ENCODE measurements at regions not wholly inside any gene's neighbourhood (a gene's known extent, or its start where the extent isn't known, plus 50 kb on each side); places are given as distances from the start of the nearest gene placed in this dataset.

DNA sequence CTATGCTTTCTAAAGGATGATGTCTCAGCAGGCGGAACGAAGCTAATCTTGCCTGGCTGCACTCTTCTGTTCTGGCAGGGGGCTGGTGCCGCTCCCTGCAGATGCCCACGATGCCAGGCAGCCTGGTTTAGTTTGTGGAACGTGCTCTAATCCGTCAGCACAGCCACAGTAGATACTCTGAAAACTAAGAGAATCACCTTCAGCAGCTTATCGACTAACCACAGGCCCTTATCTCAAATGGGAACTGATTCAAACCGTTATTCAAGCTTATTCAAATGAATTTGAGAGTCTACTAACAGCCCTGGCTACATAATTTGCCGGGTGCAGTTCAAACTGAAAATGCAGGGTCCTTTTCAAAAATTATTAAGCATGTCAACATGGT, 246.6 kb upstream of the ANKRD55 start:
- no peak for DNase-seq

DNA sequence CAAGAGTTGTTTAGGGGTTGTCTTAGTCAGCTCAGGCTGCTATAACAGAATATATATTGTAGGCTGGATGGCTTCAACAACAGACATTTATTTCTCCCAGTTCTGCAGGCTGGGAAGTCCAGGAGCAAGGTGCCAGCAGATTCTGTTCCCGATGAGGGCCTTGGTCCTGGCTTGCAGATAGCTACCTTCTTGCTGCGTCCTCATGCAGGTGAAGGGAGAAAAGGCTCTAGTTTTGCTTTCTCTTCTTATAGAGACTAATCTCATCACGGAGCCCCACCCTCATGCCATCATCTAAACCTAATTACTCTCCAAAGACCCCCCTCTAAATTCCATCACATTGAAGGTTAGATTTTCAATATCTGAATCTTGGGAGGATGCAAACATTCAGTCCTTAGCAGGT, 246.0 kb upstream of the ANKRD55 start:
- DNase-seq = no peak

DNA sequence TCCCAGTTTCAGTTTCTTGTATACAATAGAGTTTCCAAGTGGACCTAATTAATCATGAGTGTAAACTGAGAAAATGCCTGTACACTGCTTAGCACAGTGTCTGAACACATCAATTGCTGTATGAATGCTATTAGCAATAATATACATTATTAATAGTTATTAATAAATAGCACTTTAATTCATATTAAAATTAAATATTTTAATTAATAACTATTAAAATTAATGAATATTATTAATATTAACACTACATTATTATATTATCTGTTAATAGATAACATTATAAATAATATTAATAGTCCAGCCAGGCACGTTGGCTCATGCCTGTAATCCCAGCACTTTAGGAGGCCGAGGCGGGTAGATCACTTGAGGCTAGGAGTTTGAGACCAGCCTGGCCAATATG, 244.9 kb upstream of the ANKRD55 start:
- DNase-seq = no peak

DNA sequence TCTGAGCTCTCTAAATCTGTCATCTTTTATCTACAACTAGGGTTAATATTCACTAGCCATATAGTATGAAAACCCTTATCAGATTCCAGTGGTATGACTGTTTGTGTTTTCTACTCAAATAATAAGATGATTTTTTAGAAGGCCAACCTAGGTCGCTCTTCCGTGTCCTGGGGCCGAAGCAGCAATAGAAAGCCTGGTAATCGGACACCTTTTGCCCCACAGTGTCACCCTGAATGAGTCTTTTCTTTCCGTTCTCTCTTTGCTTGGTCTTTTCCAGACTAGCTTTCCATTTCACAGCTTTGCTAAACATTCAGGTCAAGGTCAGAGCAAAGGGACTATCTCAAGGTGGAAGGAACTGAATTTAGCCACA, 243.3 kb upstream of the ANKRD55 start:
- no peak for DNase-seq

DNA sequence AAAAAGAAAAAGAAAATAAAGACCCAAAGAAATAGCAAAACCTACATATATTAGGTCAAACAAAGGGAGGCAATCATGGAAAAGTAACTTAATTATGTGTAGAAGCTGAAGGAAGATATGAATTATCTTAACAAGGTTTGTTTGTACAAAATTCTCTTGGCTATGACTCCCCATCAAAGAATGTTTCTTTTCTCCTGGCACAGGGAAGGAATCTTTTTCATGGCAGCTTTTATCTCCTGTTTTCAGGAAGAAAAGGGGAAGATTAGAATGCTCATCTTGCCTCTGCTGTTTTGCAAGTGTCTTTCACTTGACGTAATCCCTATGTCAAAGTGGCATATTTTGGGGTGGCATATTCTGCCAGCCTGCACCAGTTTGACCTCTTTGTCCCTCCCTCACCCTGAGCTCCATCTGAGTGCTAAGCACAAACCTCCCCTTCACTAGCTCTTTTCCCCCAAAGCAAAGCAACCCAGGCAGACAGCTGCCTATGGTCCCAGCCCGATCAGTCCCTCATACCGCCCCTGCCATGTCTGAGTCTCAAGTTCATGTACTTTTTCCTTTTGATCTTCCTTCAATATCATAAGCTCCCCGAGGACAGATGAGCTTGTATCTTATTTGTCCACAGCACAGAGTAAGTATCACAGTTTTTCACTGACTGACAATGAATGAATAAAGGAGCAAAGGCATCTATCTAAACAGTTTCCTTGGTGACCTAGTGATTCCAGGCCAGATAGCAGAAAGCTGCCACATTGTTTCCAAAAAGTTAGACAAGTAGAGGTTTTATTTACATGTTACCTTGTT, 242.8 kb upstream of the ANKRD55 start:
- no peak for DNase-seq

DNA sequence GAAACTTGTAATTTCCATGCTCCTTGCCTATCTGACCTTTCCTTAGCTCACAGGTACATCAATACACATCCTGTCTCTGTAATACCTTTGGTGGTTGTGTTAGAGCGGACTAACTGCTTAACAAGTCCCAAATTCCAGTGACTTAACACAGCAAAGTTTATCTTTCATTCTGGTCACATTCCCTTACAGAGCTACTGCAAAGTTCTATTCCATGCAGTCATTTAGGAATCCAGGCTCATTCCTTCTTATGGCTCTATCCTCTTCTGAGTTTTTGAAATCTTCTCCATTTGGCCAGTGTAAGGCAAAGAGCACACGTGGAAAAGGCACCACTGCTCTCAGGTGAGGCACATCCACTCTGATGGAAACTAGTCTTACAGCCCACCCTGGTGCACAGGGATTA, 238.6 kb upstream of the ANKRD55 start:
- no peak for DNase-seq

DNA sequence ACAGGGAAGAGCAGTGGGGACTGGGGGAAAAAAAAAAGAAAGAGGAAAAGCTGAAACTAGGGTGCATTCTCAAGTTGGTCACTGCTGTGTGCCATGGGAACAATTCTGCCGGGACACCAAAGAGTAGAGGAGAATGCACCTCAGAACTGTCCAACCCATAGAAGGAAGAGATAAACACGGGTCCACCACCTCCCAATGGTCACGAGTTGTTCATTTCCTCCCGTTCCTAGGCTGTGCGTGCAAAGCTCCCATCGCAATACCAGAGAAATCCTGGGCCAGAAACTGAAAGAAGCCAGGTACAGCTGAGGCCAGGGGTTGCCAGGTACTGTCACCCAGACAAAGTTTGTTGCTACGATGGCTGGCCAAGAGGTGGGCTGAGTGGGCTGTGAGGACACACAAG, 236.9 kb upstream of the ANKRD55 start:
- DNase-seq = no peak

DNA sequence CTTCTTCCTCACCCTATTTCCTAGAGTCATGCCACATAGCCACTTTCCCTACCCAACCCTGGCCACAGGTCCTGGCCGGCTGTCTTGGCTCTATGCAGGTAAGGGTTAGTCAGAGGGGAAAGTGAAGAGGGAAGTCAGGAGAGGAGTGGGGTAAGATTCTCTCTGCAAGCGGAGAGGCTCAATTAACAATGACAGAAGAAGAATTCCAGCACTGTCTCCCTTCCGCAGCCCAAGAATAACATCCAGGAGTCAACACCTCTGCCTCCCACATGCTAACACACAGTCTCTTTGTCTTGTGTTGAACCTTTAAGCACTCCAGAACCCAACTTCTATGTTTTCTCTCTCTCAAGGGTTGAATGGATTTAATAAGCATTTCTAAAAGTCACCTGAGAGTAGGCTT, 235.1 kb upstream of the ANKRD55 start:
- DNase-seq = no peak

DNA sequence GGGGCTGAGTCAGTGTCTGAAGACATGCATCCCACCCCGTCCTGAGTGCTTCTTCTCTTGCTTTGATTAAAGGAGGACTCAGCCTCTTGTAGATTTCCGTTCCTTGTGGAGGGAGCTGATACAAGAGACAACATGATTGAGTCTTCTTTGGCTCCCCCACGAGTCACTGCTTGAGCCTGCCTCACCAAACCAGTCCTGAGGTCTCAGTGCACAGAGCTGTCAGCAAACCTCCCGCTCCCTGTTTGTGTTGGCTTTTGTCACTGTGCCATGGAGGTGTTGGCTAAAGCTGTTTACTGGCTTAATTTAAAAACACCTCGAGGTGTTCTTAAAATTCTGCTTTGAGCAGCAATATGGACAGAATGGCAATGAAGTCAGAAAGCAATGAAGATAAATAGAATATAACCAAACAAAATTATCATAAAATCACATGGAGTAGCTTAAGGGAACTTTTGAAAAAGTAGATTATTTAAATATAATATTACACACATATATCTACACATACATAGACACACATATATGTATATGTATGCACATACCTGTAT, 234.1 kb upstream of the ANKRD55 start:
- DNase-seq = no peak

DNA sequence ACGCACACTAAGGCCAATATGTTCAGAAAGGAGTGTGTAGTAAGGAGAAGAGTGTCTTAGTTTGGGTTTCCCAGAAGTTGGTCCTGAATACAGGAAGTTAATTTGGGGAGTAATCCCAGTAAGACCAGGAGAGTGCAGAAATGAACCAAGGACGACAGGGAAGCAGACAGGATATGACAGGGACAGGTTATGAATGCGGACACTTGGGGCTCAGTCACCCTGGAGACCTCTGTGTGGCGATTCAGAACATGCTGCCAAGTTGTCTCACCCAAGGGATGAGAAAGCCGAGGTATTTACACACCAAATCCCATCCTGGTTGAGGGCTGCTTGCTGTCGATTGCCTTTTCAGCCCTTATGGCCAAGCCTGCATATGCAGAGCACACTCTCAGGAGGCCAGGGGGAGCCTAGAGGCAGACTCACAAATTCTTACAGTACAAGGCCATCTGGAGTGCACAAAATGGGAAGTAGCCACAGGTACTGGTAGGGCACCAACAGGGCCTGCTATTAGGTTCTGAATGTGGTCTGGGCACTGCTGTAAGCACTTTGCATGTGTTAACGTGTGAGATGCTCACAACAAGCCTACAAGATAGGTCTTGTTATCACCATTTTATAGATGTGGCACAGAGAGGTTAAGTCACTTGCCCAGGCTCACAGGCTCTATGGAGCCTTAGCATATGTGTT, 233.1 kb upstream of the ANKRD55 start:
- no peak for DNase-seq

DNA sequence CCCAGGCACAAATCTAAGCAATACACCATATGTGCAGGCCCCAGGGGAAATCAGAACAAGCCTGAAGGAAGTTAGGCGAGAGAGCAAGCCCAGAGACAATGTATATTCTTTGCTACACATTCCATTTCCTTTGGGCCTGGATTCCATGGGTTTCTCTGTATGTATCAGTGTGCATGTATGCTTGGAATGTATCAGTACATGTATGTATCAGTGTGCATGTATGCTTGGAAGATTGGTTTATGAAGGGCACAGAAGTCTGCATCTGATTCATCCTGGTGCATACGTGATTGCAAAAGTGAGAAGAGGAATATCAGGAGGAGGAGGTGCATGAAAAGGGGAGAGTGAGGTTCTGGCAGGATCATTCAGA, 232.6 kb upstream of the ANKRD55 start:
- DNase-seq = no peak

DNA sequence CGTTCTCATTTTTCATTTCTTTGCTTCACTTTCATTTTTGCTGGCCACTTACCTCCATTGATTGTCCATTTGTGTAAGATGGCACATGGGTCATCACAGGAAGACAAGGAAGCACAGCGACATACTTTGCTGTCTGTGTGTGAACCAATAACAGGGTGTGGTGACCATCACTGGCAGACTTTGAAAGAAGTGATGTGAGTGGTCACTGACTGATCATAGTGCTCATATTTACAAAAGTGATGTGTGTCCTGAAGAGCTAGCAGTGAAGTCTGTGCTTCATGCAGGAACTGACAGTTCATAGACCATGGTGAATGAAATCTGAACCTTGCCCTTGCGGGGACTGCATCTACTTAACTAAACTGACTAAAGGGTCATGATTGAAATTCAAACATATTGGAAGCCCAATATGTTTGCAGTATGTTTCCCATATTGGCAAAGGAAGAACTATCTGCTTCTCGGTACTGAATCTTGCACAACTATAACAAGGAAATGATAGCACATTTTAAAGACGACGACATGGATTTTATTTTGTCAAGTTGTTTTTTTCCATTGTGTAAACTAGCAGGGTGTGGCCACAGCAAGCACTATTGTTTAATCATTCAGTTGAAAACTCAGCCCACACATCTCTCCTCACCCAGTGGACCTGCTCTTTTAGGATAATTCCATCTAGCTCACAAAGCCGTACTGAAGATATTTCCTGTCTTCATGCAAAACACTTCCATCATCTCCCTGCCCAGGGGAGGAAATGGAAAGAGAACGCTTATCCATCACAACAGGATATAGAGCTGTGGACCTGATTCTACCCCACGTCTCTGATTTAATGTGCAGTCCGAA, 232.0 kb upstream of the ANKRD55 start:
- DNase-seq = no peak

DNA sequence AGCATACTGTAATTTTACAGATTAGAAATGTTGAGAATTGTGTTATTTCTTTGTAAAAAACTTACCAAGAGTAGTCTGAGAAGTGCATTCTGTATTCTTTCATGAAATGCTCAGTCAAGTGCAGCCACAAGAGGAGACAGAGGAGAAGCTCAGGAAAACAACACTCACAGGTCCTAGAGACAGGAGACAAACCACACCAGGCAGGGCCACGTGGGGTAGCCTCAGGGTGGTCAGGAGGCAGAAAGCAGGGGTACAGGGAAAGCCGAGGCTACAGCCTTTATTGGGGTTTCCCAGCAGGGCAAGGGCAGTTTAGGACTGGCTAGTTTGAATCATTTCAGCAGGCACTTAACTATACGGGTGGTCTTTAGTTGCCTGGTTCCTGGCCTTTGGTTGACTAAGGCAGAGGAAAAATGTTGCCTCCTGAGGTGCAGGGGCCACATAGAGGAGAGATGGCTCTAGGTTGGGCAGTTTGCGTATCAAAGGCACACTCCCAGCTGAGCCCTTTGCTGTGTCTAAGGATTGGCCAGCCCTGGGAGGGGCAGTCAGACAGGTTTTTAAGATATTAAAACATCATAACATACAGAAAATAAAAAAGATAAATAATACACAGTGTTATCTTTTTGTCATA, 230.9 kb upstream of the ANKRD55 start:
- no peak for DNase-seq

DNA sequence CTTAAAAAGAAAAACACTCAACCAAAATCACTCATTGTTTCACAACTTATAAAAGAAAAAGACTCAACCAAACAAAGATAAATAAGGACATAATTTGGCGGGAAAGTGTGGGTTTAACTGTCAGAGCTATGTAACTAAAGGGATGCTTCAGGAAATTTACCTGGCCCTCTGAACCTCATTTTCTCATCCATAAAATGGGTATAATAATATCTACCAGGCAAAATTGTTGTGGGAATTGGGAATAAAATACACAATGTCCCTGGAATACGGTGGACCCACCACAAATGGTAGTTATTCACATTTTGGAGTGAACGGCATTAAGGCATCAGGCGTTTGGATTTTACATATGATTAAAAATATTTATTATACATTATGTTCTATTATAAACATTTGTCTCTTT, 228.5 kb upstream of the ANKRD55 start:
- DNase-seq = no peak

DNA sequence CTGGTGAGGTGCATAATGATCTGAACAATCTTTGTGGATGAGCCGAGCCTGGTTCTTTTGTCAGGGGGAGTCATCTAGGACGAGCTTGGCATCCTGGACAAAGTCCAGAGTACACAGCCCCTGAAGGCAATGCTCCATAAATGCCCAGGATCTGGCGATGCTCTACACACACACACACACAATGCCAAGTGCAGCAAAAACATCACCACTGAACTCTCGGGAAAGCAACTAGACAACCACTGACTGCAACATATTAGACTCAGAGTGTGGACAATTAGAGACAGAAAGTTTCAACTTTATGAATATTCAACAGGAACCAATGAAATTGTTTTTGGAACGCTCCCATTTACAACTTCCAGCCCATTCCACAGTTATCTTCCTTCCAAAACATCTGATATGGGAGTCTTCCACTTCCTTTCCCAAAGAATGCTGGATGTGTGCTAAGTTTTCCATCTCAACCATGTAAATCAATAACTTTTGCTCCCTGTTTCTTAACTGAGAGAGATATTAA, 227.6 kb upstream of the ANKRD55 start:
- DNase-seq = no peak

DNA sequence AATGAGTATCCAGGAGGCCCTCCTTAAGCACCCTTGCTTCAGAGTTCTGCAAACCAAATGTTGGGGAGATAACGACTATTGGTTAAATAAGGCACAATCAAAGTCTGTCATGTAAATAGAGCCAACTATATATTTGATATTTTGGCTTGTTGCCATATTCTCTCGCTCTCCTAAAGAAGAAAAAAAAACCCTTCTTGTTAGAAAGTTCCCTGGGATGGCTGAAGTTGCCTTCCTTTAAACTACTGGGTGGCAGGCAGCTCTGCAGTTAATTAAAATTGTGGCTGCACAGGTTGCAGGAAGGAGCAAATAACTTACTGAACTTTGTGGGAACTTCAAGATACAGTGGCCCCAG, 227.0 kb upstream of the ANKRD55 start:
- DNase-seq = no peak

DNA sequence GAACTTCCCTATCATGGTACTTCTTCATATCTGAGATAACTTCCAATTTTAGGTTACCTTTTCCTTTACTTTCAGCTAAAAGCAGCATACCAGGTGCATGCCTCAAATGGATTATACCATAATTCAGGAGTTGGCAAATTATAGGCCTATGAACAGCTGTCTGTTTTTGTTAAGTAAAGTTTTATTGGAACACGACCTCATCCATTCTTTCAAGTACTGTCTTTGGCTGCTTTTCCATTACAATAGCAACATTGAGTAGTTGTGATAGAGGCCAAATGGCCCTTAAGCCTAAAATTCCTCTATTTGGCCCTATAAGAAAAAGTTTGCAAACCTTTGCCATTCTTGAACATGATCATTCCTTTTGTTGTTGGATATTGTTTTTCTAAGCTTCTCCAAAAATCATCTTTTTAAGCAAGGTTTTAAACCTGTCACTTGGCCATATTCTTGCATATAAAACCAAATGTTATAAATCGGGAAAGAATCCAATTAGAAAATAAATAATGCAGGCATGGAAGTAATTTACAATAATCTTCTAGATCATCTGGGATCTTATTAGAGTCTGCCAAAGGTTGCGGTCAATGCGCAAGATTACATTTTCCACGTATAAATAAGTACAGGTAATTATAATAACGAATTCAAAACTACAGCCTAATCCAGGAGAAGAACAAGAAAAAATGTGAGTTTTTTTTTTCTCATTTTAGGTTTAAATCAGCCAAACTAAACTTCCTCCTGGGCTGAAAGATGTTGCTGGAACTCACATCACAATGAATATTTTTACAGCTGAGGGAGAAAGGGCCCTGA, 226.5 kb upstream of the ANKRD55 start:
- DNase-seq = no peak

DNA sequence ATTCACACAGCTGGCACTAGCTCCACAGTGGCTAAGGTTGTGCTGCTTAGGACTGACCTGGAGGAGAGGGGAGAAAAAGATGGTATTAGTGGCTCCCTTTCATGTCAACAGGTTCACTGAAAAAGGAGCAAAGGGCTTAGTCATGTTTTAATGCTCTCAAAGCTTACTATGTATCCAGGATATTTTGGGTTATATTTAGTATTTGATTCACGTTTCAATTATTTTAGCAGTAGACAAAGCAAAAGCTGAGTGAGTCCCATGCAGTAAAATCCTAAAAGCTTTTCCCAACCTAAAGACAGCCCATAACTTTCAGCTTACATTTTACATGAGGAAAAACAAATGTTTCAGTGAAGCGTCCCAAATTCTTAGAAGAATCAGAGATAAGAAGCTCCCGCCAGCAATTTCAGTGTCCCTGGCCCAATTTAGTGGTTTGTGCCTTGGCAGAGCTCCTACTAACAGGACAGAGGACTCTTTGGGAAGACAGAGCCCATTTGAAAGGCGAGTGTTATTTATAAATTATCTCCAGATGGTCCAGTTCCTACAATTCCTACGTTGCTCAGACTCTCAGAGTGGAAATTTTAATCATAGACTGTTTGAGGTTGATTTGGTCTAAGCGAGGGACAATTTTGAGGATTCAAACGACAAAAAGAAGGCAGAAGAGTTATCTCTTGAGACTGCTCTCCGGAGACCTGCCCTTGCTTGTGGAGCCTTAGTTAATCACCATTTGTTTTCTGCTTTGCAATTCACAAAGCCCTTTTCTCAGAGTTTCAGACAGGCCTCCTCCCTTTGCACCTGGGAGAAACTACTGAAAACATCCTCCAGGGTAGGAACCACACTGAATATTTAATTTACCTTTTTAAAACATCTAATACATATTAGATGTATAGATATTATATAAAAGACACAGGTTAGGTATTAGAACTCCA, 225.0 kb upstream of the ANKRD55 start:
- DNase-seq = no peak

DNA sequence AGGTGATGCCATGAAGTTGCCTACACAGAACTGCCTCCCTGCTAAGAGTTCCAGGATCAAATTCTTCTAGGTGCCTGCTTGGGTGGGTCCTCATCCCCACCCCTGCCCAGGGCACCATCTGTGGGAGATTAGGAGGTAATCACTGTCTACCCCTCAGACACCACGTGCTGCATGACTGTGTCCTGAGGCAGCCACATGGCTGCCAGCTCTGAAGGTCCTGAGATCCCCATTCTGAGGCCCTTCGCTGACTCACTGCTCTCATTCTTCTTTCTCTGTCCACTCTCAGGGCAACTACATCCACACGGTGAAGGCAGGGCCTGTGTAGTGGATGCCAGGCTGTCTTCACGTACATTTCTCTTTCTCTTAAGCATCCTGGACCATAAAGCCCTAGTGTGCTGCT, 222.9 kb upstream of the ANKRD55 start:
- no peak for DNase-seq

DNA sequence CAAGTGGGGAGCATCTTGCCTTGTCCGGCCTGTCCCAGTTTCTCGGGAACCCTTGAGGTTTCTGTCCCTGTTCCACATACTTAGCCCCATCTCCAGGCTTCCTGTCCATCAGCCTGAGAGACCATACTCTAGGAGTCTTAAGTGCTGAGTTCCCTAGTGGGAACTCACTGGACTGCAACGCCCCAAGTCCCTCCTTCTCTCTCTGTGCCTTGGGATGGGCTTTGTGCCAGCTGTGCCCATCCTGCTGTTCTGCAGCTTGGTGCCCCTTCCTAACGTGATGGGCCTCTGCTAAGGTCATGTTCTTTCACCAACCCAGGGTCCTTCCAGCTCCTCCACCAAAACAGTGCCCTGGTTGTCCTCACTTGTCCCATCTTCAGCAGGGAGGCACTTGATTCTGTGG, 222.3 kb upstream of the ANKRD55 start:
- no peak for DNase-seq

DNA sequence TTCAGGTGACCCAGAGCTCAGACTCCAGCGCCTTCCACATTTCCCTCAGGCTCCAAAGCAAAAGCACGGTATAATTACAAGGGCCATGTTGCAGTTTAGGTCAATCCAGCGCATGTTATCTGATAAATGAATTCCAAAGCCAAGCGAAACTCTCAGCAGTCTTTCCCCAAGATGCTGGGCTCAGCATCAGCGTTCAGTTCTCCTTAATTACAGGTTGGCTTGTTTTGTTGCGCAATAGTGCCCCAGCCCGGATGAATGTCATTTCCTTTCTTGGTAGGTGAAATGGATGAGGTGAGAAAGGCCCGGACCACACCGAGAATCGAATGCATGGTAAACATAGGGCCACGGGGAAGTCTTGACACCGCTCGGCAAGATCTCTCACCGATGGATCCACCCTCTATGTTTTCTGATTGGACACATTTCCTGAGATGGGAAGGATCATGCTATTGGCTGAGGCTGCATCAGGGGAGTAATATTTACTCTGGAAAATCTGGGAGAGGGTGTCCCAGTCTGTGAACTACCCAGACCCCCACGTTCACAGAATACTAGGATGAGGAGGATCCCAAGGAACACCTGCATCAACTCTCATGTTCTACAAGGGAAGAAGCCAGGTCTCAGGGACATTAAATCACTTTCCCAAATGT, 221.2 kb upstream of the ANKRD55 start:
- no peak for DNase-seq
